A673 (cell line): ENCODE measurements at regions not wholly inside any gene's neighbourhood (a gene's known extent, or its start where the extent isn't known, plus 50 kb on each side); places are given as distances from the start of the nearest gene placed in this dataset.

Experiments
- BruUV-seq: library from RNA; stranded (reverse); fragments of 400-500 nt; replicated peaks from 2 replicates; lab custom pipeline; 2021; lab: Mats Ljungman, UMichigan
- CTCF ChIA-PET: fragments of 300-600 bp; sonication (Branson Sonifier 250); formaldehyde crosslinking; loops from one replicate; lab custom pipeline; 2022; ENCODE audit warnings: antibody characterized with exemption; lab: Charles Lee
- POLR2A ChIA-PET: fragments of 300-600 bp; sonication (Branson Sonifier 250); formaldehyde crosslinking; loops from one replicate; lab custom pipeline; 2022; ENCODE audit warnings: antibody characterized with exemption; ENCODE audit not compliant: low non-redundant PET; lab: Charles Lee
- DNase-seq: peaks from one replicate; pipeline ENCODE4 v3.0.0-alpha.2; 2015; ENCODE audit warnings: low spot score
- H3K27ac ChIP-seq: fragments of 200-600 bp; sonication (generic); 2 replicates; pipeline ENCODE4 v1.5.1; 2016; ENCODE audit warnings: mixed run types, low read depth, mild to moderate bottlenecking, mixed read lengths, antibody characterized with exemption, low read length; ENCODE audit not compliant: poor library complexity, severe bottlenecking
- H3K27me3 ChIP-seq: fragments of 200-600 bp; sonication (generic); replicated peaks from 2 replicates; pipeline ENCODE4 v1.6.1; 2017; ENCODE audit warnings: mixed run types, low read depth, mild to moderate bottlenecking, mixed read lengths, antibody characterized with exemption, low read length; ENCODE audit not compliant: insufficient read depth, poor library complexity
- H3K36me3 ChIP-seq: fragments of 200-600 bp; sonication (generic); 2 replicates; pipeline ENCODE4 v1.6.1; 2016; ENCODE audit warnings: mixed run types, mild to moderate bottlenecking, mixed read lengths, antibody characterized with exemption, low read length; ENCODE audit not compliant: insufficient read depth, poor library complexity, severe bottlenecking
- H3K4me1 ChIP-seq: fragments of 200-600 bp; sonication (generic); 2 replicates; pipeline ENCODE4 v1.6.1; 2017; ENCODE audit warnings: mixed run types, mild to moderate bottlenecking, mixed read lengths, antibody characterized with exemption, low read length; ENCODE audit not compliant: insufficient read depth, poor library complexity, severe bottlenecking
- H3K4me3 ChIP-seq: fragments of 200-600 bp; sonication (generic); 2 replicates; pipeline ENCODE4 v1.5.1; 2016; ENCODE audit warnings: low read depth, mixed run types, mild to moderate bottlenecking, mixed read lengths, low read length; ENCODE audit not compliant: poor library complexity, severe bottlenecking
- H3K9me3 ChIP-seq: fragments of 200-600 bp; sonication (generic); 2 replicates; pipeline ENCODE4 v1.6.1; 2016; ENCODE audit warnings: mixed run types, low read depth, mild to moderate bottlenecking, mixed read lengths, antibody characterized with exemption, low read length; ENCODE audit not compliant: poor library complexity, severe bottlenecking
- EZH2 ChIP-seq: fragments of 200-600 bp; sonication (generic); IDR thresholded peaks from 2 replicates; pipeline ENCODE4 v1.6.1; 2017; ENCODE audit warnings: borderline replicate concordance, low read depth, mild to moderate bottlenecking, mixed read lengths, antibody characterized with exemption, low read length; ENCODE audit not compliant: poor library complexity, severe bottlenecking
- intact Hi-C: fragments of 100-400 bp; cut with micrococcal nuclease; formaldehyde crosslinking; loops from one replicate; pipeline ENCODE4 v1.10.0; 2022; ENCODE audit not compliant: unreplicated experiment
- TF ChIP-seq, protein P1 (sequence below): fragments of 300-800, 200-600 bp; sonication (generic); conservative IDR thresholded peaks from 2 replicates; pipeline ENCODE4 v1.5.1; 2017; ENCODE audit warnings: low read depth, mild to moderate bottlenecking, antibody characterized with exemption, low read length, moderate library complexity, mixed read lengths

GRCh38 chr7:31203551-31203950, 137.0 kb downstream of the NEUROD6 start:
- ChIA-PET CTCF (interaction anchor here (0.8 kb wide), 1 partner anchor 11 kb away, joined by 3 read pairs; no protein-coding TSS in a partner anchor), POLR2A (no interaction called here)
- no peak for DNase-seq
- TF ChIP-seq, protein P1, sequence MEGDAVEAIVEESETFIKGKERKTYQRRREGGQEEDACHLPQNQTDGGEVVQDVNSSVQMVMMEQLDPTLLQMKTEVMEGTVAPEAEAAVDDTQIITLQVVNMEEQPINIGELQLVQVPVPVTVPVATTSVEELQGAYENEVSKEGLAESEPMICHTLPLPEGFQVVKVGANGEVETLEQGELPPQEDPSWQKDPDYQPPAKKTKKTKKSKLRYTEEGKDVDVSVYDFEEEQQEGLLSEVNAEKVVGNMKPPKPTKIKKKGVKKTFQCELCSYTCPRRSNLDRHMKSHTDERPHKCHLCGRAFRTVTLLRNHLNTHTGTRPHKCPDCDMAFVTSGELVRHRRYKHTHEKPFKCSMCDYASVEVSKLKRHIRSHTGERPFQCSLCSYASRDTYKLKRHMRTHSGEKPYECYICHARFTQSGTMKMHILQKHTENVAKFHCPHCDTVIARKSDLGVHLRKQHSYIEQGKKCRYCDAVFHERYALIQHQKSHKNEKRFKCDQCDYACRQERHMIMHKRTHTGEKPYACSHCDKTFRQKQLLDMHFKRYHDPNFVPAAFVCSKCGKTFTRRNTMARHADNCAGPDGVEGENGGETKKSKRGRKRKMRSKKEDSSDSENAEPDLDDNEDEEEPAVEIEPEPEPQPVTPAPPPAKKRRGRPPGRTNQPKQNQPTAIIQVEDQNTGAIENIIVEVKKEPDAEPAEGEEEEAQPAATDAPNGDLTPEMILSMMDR, result no peak
- no peak for TF ChIP-seq EZH2
- no peaks in the 10 kb centered on the region for H3K36me3 ChIP-seq
- no TSS peak for BruUV-seq
- no peaks in the 10 kb centered on the region for H3K27me3 ChIP-seq
- intact Hi-C loops, result no loop called here
- H3K4me1 ChIP-seq, result peaks cover 24% of the 10 kb centered on the region
- H3K9me3 ChIP-seq, result peaks cover under 1% of the 10 kb centered on the region
- no peak overlapping the region for H3K4me3 ChIP-seq
- H3K27ac ChIP-seq, result peak overlapping the region; percentile 85

- H3K36me3 ChIP-seq, result no peaks in the 10 kb centered on the region
- ChIA-PET POLR2A (no interaction called here), CTCF (interaction anchor here (0.8 kb wide), 1 partner anchor 10 kb away, joined by 3 read pairs; no protein-coding TSS in a partner anchor)
- H3K27ac ChIP-seq, result peak overlapping the region; percentile 85
- no TSS peak for BruUV-seq
- intact Hi-C loops, result no loop called here
- H3K4me1 ChIP-seq, result peaks cover 24% of the 10 kb centered on the region
- DNase-seq, result peak; percentile 21
- H3K27me3 ChIP-seq, result no peaks in the 10 kb centered on the region
- H3K4me3 ChIP-seq, result no peak overlapping the region
- TF ChIP-seq, protein P1, result no peak
- no peak for TF ChIP-seq EZH2
- H3K9me3 ChIP-seq, result peaks cover 4% of the 10 kb centered on the region
Observed at GRCh38 chr7:31202801-31203200, 137.7 kb downstream of the NEUROD6 start.

DNA sequence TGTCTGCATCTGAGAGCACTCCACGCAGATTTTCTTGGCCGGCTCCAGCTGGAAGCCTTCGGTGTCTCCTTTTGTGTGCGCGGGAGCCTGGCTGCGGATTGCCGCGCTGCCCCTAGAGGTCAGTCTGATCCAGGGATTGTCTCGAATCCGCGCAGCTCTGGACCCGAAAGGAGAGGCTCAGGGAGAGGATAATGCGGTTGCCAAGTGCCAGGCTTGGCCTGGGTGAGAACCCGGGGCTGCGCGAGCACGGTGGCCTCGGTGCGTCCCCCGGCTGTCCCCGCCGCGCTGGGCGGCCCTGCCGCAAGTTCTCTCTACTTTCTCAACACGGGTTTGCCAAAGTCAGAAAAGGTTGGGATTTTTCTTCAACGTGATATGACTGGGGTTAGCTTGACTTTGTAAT, 140.9 kb downstream of the ADCYAP1R1 start:
- intact Hi-C loops, result loop anchor here (1.0 to 2.0 kb wide), 6 partner anchors 150 to 543 kb away; no protein-coding TSS in a partner anchor
- ChIA-PET CTCF (interaction anchor here (0.9 to 1.3 kb wide), 7 partner anchors 10 to 441 kb away, joined by 3 to 7 read pairs (median 4); no protein-coding TSS in a partner anchor), POLR2A (interaction anchor here (0.9 kb wide), 1 partner anchor 250 kb away, joined by 3 read pairs; no protein-coding TSS in a partner anchor)
- Histone ChIP-seq H3K4me1 (peaks cover 11% of the 10 kb centered on the region), H3K27me3 (no peaks in the 10 kb centered on the region), H3K27ac (peak overlapping the region; percentile 41), H3K4me3 (no peak overlapping the region), H3K9me3 (peaks cover 5% of the 10 kb centered on the region), H3K36me3 (no peaks in the 10 kb centered on the region)
- TF ChIP-seq, protein P1, result peak; percentile 97
- no peak for TF ChIP-seq EZH2
- no TSS peak for BruUV-seq
- peak; percentile 95 for DNase-seq
